Tibial artery (tissue), 4 donors: ENCODE measurements at regions not wholly inside any gene's neighbourhood (a gene's known extent, or its start where the extent isn't known, plus 50 kb on each side); places are given as distances from the start of the nearest gene placed in this dataset.

Experiments
- DNase-seq, 2 donors: peaks; one replicate each; pipeline ENCODE4 v3.0.0-alpha.2; 2019
- H3K27ac ChIP-seq, 2 donors: fragments of 200-600 bp; sonication (generic) in 1 of 2; 1 replicate in 1 of 2; 2 replicates in 1 of 2; pipeline ENCODE4 v1.5.1; 2018 to 2019; ENCODE audit warnings: mild to moderate bottlenecking in 1 of 2
- H3K27me3 ChIP-seq, 2 donors: fragments of 200-600 bp; sonication (generic) in 1 of 2; one replicate each; pipeline versions ENCODE4 v1.5.1 to v1.6.0; 2016 to 2019
- H3K36me3 ChIP-seq, 3 donors: fragments of 200-600 bp; sonication (generic) in 2 of 3; one replicate each; pipeline ENCODE4 v1.5.1; 2016 to 2019; ENCODE audit warnings: mild to moderate bottlenecking in 2 of 3
- H3K4me1 ChIP-seq, 4 donors: fragments of 200-600 bp; sonication (generic) in 2 of 4; 1 replicate in 3 of 4; 2 replicates in 1 of 4; pipeline ENCODE4 v1.5.1; 2016 to 2019
- H3K4me3 ChIP-seq, 2 donors: fragments of 200-600 bp; sonication (generic) in 1 of 2; 1 replicate in 1 of 2; 2 replicates in 1 of 2; pipeline ENCODE4 v1.5.1; 2018 to 2019; ENCODE audit warnings: mild to moderate bottlenecking in 2 of 2
- H3K9me3 ChIP-seq, 3 donors: fragments of 200-600 bp; sonication (generic) in 1 of 3; one replicate each; pipeline ENCODE4 v1.5.1; 2016 to 2019
- CTCF ChIP-seq, 2 experiments: fragments of 200-600 bp in 1 of 2; fragments of 450-650 bp in 1 of 2; IDR thresholded peaks; one replicate each; pipeline ENCODE4 v1.5.1; 2017 to 2019; ENCODE audit warnings: antibody characterized with exemption in 2 of 2, mild to moderate bottlenecking in 1 of 2, moderate library complexity in 1 of 2
- intact Hi-C: fragments of 100-400 bp; cut with DNase I; formaldehyde crosslinking; loops from one replicate; pipeline ENCODE4 v1.15.0; 2023; ENCODE audit warnings: low total_unique reads

- H3K4me3 ChIP-seq = no peak overlapping the region
- intact Hi-C loops = loop anchor here (5.0 to 10.0 kb wide), 5 partner anchors 105 to 982 kb away; no protein-coding TSS in a partner anchor
- peaks cover 0 to 13% (median 4%) of the 10 kb centered on the region in 4 donors for H3K4me1 ChIP-seq
- H3K36me3 ChIP-seq = no peaks in the 10 kb centered on the region
- H3K9me3 ChIP-seq = no peaks in the 10 kb centered on the region
- H3K27me3 ChIP-seq = no peaks in the 10 kb centered on the region
- TF ChIP-seq CTCF (IDR thresholded peaks at IDR 0.05) = no peak
- no peak overlapping the region for H3K27ac ChIP-seq
- peak in 1 of 2 donors; percentile 34 for DNase-seq
Observed at GRCh38 chr9:115590011-115590410, 472.1 kb upstream of the TNC start.

- intact Hi-C loops = loop anchor here (5.0 to 10.0 kb wide), 5 partner anchors 103 to 981 kb away; no protein-coding TSS in a partner anchor
- peak; percentile 81 to 83 for TF ChIP-seq CTCF (IDR thresholded peaks at IDR 0.05)
- peak; percentile 76 to 83 for DNase-seq
- Histone ChIP-seq H3K4me1 (peaks cover 0 to 26% (median 10%) of the 10 kb centered on the region in 4 donors), H3K27ac (peak overlapping the region; percentile 46 to 57), H3K4me3 (no peak overlapping the region), H3K36me3 (no peaks in the 10 kb centered on the region), H3K9me3 (no peaks in the 10 kb centered on the region), H3K27me3 (no peaks in the 10 kb centered on the region)
Observed at GRCh38 chr9:115591584-115591984, 473.6 kb upstream of the TNC start.

GRCh38 chr9:115593587-115594091 lies 475.7 kb upstream of the TNC start:
- intact Hi-C loops = loop anchor here (5.0 to 10.0 kb wide), 5 partner anchors 101 to 979 kb away; no protein-coding TSS in a partner anchor

GRCh38 chr9:115594557-115594956 lies 476.6 kb upstream of the TNC start:
- no peaks in the 10 kb centered on the region for H3K27me3 ChIP-seq
- DNase-seq = no peak
- no peak overlapping the region for H3K27ac ChIP-seq
- H3K36me3 ChIP-seq = no peaks in the 10 kb centered on the region
- no peaks in the 10 kb centered on the region for H3K9me3 ChIP-seq
- TF ChIP-seq CTCF (IDR thresholded peaks at IDR 0.05) = no peak
- intact Hi-C loops = loop anchor here (5.0 to 10.0 kb wide), 5 partner anchors 100 to 978 kb away; no protein-coding TSS in a partner anchor
- H3K4me1 ChIP-seq = peaks cover 0 to 32% (median 10%) of the 10 kb centered on the region in 4 donors
- H3K4me3 ChIP-seq = no peak overlapping the region

More at GRCh38 chr9:115593587-115594091, 475.7 kb upstream of the TNC start:
- no peak for DNase-seq
- no peaks in the 10 kb centered on the region for H3K27me3 ChIP-seq
- H3K4me1 ChIP-seq = peaks cover 0 to 32% (median 10%) of the 10 kb centered on the region in 4 donors
- no peak overlapping the region for H3K4me3 ChIP-seq
- no peaks in the 10 kb centered on the region for H3K9me3 ChIP-seq
- no peaks in the 10 kb centered on the region for H3K36me3 ChIP-seq
- H3K27ac ChIP-seq = no peak overlapping the region
- peak; percentile 75 to 81 for TF ChIP-seq CTCF (IDR thresholded peaks at IDR 0.05)

GRCh38 chr9:115596021-115596745 lies 478.2 kb upstream of the TNC start:
- no peaks in the 10 kb centered on the region for H3K9me3 ChIP-seq
- H3K36me3 ChIP-seq = no peaks in the 10 kb centered on the region
- no peak overlapping the region for H3K4me3 ChIP-seq
- peaks cover 0 to 32% (median 10%) of the 10 kb centered on the region in 4 donors for H3K4me1 ChIP-seq
- DNase-seq = no peak
- no peaks in the 10 kb centered on the region for H3K27me3 ChIP-seq
- no peak for TF ChIP-seq CTCF (IDR thresholded peaks at IDR 0.05)
- intact Hi-C loops = loop anchor here (10.0 kb wide), 3 partner anchors 99 to 889 kb away; no protein-coding TSS in a partner anchor
- H3K27ac ChIP-seq = peak overlapping the region in 1 of 2 donors; percentile 1
